Lung microvascular endothelial cell (primary cell): ENCODE measurements at regions not wholly inside any gene's neighbourhood (a gene's known extent, or its start where the extent isn't known, plus 50 kb on each side); places are given as distances from the start of the nearest gene placed in this dataset.

Source experiments
- DNase-seq, 2 donors: peaks; one replicate each; pipeline versions ENCODE4 v3.0.0 to v3.0.0-alpha.2; 2010; ENCODE audit warnings: low read depth in 2 of 2

DNA sequence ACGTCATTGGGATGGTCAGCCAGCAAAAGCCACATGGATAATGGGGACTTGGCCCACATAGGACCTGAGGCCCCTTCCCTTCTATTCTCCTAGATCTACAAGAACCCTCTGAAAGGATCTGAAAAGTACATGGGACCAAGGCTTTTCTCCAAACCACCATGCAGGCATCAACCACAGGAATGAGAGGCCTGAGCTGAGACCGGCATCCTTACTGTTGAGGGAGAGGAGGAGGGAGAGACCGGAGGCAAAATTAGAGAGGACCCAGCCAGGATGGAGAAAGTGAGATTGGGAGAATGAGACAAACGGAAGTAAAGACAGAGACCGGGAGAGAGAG, 281.7 kb downstream of the RRAGC start:
- DNase-seq: no peak

DNA sequence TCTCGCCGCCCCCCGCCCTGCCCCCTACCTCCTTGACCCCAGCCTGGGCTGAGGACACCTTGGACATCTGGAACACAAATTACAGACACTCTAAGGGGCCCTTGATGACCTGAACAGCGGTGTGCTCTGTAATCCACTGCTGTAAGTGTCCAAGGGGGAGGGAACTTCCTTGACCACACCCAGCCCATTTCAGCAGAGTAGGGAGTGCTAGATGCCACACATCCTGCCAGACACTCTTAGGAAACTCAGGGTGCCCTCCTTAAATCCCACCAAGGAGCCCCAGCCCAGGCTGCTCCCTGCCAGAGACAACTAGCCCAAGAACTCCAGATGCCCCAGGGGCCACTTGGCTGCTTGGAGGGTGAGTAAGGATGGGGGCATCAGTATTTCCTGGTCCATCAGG, 282.2 kb downstream of the RRAGC start:
- no peak for DNase-seq

DNA sequence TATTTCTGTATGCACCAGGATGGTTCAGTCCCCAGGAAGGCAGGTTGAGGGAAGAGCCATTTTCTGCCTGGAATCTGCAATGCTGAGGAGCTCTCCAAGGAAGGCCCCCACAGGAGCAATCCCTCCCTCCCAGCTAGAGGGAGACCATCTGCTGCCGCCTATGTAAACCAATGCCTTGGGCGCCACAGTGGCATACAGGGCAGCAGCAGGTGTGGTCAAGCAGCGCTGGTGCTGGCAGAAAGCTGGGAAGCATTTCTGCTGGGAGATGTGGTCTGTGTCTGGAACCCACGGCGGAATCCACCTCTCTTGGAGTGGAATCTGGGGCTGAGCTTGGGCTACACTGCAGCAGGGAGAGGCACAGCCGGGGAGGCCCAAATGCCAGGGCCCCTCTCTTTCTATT, 283.3 kb downstream of the RRAGC start:
- DNase-seq: no peak

- DNase-seq: no peak
Measured at GRCh38 chr1:38571726-38572125, 287.8 kb downstream of the RRAGC start.

GRCh38 chr1:38570657-38570975, 289.0 kb downstream of the RRAGC start:
- DNase-seq: no peak

DNA sequence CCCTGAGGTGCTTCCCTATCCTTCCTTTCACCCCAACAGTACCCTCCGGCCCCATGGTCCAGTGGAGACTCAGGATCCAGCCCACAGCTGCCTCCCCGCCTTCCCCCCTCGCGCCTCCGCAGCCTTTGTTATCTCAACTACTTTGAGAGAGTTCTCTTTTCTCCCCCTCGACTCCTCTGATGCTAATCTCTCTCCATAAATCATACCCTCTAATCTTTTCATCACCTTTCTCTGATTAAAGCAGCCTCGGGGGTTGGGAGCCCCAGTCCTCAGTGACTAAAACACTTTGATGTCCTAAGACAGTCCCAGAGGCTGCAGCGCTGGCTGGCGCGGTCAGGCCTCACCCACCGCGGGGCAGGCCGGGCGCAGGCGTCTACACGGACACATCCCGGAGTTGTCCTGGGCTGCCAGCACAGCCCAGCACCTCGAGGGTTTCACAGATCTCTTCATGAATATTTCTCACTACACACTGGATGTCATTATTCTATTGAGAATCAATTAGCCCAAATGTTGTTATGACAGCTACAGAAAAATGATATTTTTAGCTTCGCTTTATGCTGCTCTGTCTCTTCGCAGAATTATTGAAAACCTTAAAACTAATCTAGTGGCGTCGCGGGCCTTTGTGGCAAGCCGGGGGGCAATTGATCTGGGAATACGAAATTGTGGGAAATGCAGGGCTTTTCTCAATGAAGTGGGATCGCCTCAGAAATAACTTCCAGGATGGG, 289.5 kb downstream of the RRAGC start:
- DNase-seq: no peak

DNA sequence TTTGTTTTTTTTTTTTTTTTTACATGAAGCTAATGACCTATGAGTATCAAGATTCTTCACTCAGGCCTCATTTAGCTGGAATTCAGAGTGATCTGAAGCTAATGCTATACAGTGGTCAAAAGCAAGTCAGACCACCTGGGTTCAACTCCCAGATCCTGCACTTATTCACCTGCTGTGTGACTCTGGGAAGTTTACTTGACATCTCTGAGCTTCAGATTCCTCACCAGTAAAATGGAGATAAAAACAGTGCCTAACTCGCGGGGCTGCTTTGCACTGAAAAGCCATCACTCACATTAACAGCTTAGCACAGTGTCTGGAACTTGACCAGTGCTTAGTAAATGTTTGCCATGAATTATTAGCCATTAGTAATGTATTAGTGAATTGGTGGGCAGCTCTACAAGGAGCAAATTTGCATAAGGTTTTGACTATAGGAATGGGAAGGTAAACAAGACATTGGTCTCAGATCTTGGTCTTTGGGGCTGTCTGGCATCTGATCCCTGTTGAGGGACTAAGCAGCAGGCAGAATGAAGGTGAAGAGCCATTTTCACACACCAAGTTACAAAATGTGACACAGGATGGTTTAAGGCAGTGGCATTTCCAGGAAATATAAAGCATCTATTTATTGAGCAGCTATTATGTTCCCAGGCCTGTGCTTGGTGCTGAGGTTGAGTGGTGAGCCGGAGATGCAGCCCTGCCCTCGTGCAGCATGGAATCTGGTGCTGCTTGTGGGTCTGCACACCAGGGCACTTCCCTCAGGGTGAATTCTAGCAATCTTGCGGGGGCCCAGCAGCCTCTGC, 291.3 kb downstream of the RRAGC start:
- DNase-seq: no peak

- DNase-seq: no peak
Measured at GRCh38 chr1:38567401-38567800, 292.2 kb downstream of the RRAGC start.

- DNase-seq: no peak
Measured at GRCh38 chr1:38565020-38565491, 294.5 kb downstream of the RRAGC start.

DNA sequence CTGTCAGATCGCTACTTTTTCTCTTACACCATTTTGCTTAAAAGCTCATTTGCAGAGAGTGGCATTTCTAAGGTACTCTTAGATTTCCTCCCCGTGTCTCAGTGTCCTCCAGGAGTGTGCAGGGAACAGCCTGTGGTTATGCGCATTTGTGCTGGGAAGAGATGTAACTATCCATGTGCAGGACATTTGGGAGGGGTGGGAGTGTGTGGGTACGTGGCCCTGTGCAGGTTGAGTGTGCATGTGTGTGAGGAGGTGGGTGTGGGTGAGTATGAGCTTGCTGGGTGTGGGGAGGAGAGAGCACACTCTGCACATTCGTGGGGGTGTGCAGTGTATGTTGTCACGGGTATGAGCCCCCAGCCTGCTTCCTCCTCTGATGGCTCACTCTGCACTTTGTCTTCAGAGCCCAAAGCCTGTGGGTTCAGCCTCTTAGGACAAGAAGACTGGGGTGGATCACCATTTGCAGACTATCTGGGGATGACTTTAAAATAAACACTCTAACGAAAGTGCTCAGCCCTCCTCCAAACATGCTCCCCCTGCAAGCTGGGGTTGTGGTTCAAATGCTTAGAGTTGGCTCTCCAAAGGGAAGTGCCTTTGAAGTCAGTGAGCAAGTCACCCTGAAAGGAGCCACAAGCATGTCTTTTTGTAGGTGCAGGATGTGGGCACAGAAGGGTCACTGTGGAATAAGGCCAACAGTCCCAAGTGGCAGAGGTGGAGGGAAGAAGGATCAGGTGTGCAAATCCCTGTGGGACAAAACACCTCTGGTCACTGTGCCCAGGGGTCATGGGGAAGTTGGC, 295.4 kb downstream of the RRAGC start:
- no peak for DNase-seq

DNA sequence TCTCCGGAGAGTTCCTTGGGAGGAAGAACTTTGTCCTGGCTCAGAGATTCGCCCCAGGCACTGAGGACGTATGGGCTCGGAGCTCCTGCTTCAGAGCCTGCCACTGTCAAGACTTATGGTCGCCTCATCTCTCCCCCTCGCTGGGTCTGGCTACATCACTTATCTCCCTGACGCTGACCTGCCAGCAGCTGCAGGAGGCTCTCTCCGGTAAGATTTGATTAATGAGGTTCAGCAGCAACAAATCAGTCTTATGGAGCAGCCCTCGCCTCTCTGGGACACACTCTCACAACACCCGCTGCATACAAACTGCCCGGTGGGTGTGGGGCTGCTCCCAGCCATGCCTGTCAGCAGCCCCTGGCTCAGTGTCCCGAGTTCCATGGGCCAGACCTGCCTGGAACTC, 297.8 kb downstream of the RRAGC start:
- DNase-seq: no peak

DNA sequence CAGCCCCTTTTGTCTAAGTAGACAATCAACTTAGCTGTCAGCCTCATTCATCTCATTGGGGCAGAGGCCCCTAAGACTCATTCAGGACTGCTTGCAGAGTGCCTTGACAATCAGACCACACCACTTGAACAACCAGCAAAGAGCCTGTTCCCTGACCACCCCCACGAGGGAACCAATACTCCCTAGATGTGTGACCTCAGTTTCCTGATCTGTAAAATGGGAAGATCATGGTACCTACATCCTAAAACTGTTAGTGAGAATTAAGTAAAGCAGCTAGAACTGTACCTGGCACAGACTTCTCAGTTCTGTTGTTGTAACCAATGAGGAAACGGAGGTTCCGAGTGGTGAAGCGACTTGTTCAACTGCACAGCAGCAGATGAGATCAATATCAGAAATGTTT, 298.5 kb downstream of the RRAGC start:
- DNase-seq: no peak

- no peak for DNase-seq
Measured at GRCh38 chr1:38560457-38560856, 299.1 kb downstream of the RRAGC start.

DNA sequence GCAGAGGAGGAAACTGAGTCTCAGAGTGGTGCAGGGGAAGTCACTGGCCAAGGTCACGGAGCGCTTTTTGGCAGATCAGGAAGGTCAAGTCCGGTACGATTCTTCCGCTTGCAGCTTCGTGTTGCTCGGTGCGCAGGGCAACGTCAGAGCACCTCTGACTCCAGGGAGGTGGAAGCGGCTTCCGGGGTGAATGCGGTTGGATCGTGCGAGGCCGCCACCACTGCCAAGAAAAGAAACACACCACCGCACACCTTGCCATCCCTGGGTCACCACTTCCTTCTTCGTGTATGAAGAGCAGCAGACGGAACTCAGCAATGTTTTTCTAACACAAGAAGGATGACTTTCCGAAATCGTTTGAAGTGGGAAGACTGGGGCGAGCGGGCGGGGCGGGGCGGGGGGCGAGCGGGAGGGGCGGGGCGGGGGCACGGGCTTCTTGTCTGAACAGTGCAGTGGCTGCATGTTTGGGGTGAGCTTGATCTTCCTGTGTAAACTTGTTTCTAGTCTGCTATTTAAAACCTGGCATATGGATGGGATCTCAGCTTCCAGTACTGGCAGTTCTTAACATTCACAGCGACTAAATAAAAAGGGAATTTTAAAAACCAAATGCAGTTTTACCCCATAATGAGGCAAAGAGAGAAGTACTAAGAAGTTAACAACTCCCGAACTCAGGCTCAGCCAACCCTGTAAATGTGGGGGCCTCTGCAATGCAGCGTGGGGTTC, 300.0 kb downstream of the RRAGC start:
- DNase-seq: no peak

DNA sequence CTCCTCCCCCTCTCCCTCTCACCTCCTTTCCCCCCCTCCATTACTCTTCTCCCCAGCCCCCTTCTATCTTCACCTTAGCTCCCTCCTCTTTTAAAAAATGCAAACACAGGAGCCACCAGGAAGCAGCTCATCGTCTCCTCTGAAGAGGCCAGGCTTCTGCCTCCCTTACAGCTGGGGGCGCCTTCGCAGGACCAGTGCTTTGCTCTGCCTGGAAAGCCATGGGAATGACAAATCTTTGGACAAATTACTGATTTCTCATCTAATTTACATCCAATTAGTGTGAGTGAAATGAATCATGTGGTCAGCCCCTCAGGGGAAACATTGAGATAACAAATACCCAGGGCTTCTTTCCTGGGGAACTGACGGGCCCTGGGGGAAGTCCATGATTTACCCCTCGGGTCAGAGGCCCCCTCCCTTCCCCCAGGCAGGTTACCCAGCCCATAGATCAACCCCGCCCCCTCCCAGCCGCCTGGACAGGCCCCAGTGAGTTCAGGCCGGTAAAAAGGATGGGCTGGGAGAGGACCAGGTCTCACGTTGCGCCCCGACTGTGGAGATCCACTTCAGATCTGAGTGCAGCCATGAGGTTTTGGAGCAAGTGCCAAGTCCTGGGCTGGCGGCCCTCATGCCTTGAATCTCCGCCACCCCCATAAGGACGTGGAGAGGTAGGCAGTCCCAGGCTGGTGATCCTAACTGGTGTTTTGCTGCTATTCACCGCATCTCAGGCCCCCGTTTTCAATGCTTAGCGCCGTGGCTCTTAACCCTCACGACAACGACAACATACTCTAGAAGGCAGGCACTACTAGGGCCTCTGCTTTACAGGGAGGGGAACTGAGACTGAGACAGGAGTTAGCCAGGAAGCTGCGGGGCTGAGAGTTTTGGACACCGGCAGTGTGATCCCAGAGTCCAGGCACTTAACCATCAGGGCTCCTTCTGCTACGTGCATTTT, 300.8 kb downstream of the RRAGC start:
- no peak for DNase-seq

DNA sequence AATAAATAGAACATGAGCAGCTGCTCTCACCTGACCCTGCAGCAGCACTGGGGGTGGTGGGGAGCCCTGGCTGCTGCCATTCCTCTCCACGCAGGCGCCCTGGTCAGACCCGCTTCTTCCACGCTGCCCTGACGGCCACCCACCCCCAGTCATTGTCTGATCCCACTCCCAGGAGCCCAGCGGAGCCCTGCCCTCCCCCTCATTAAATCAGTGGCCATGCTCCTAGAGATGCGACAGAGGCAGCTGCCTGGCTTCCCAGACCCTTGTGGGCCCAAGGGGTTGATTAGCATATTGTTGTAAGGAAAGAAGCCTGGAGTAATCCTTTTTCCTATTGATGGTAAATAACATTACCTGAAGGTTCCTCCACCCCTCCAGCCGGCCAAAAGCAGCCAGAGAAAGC, 301.5 kb downstream of the RRAGC start:
- DNase-seq: no peak

DNA sequence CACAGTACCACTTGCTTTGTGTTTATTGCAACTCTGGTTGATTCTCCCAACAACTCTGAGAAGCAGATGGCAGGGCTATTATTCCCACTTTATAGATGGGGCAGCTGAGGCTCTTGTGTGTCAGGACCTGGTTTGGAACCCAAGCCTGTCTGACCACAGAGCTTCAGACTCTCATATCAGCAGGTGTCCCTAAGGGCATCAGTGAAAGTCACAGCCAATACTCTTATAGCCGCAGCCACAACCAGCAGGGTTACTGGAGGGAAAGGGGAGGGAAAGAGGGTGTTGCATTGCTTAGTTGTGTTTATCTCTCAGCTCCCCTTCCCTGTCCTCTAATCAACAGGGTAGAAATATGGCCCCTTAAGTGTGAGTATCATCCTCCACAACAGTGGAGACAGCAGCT, 304.0 kb downstream of the RRAGC start:
- DNase-seq: no peak

GRCh38 chr1:38555130-38555529, 304.4 kb downstream of the RRAGC start:
- DNase-seq: no peak

GRCh38 chr1:38551318-38552307, 308.0 kb downstream of the RRAGC start:
- no peak for DNase-seq

- no peak for DNase-seq
Measured at GRCh38 chr1:38549191-38549590, 310.4 kb downstream of the RRAGC start.
